Neural progenitor cell (in vitro differentiated cells): ENCODE measurements at regions not wholly inside any gene's neighbourhood (a gene's known extent, or its start where the extent isn't known, plus 50 kb on each side); places are given as distances from the start of the nearest gene placed in this dataset.

Experiments used
- DNase-seq: peaks from one replicate; pipeline ENCODE4 v3.0.0-alpha.2; 2016; ENCODE audit warnings: low spot score
- H2AFZ ChIP-seq: fragments of 200-600 bp; sonication (generic); replicated peaks from 2 replicates; pipeline ENCODE4 v1.6.1; 2016; ENCODE audit warnings: antibody characterized with exemption
- H3F3A ChIP-seq: fragments of 200-600 bp; sonication (generic); 2 replicates; pipeline ENCODE4 v1.6.1; 2016; ENCODE audit warnings: antibody characterized with exemption, low read depth
- H3K27ac ChIP-seq: fragments of 200-600 bp; sonication (generic); 2 replicates; pipeline ENCODE4 v1.5.1; 2016; ENCODE audit warnings: mild to moderate bottlenecking
- H3K27me3 ChIP-seq: fragments of 200-600 bp; sonication (generic); 2 replicates; pipeline ENCODE4 v1.6.1; 2016; ENCODE audit warnings: mild to moderate bottlenecking, moderate library complexity
- H3K36me3 ChIP-seq: fragments of 200-600 bp; sonication (generic); 2 replicates; pipeline ENCODE4 v1.5.1; 2016
- H3K4me1 ChIP-seq: fragments of 200-600 bp; sonication (generic); 2 replicates; pipeline ENCODE4 v1.6.1; 2016; ENCODE audit warnings: mixed run types
- H3K4me2 ChIP-seq: fragments of 200-600 bp; sonication (generic); 2 replicates; pipeline ENCODE4 v1.6.1; 2016
- H3K4me3 ChIP-seq: fragments of 200-600 bp; sonication (generic); 2 replicates; pipeline ENCODE4 v1.5.1; 2016
- H3K79me2 ChIP-seq: fragments of 200-600 bp; sonication (generic); 2 replicates; pipeline ENCODE4 v1.6.1; 2016; ENCODE audit warnings: low read depth
- H3K9ac ChIP-seq: fragments of 200-600 bp; sonication (generic); 2 replicates; pipeline ENCODE4 v1.6.1; 2016
- H3K9me3 ChIP-seq: fragments of 200-600 bp; sonication (generic); 2 replicates; pipeline ENCODE4 v1.5.1; 2016; ENCODE audit warnings: low read depth
- H4K20me1 ChIP-seq: fragments of 200-600 bp; sonication (generic); 2 replicates; pipeline ENCODE4 v1.6.1; 2016; ENCODE audit warnings: low read depth
- H3K27ac Mint-ChIP-seq: 3 replicates; pipeline ENCODE4 v1.8.0; 2021; ENCODE audit warnings: mixed read lengths
- H3K27me3 Mint-ChIP-seq: 2 replicates; pipeline ENCODE4 v1.8.0; 2022; ENCODE audit warnings: low read depth, mild to moderate bottlenecking, inconsistent platforms, moderate library complexity, mixed read lengths; ENCODE audit not compliant: insufficient read depth
- H3K36me3 Mint-ChIP-seq: 3 replicates; pipeline ENCODE4 v1.8.0; 2021; ENCODE audit warnings: mixed read lengths
- H3K4me1 Mint-ChIP-seq: 3 replicates; pipeline ENCODE4 v1.8.0; 2021; ENCODE audit warnings: mixed read lengths
- H3K4me3 Mint-ChIP-seq: 3 replicates; pipeline ENCODE4 v1.8.0; 2021; ENCODE audit warnings: mild to moderate bottlenecking, moderate library complexity, mixed read lengths
- H3K9me3 Mint-ChIP-seq: 3 replicates; pipeline ENCODE4 v1.8.0; 2020; ENCODE audit warnings: mixed read lengths
- EZH2 ChIP-seq: fragments of 200-600 bp; sonication (generic); IDR thresholded peaks from 2 replicates; pipeline ENCODE4 v1.6.1; 2017; ENCODE audit warnings: antibody characterized with exemption, mild to moderate bottlenecking, moderate library complexity
- EZH2phosphoT487 ChIP-seq: fragments of 200-600 bp; sonication (generic); IDR thresholded peaks from 2 replicates; pipeline ENCODE4 v1.6.1; 2017; ENCODE audit warnings: antibody characterized with exemption
- TF ChIP-seq, protein P1 (sequence below): fragments of 200-600 bp; sonication (generic); IDR thresholded peaks from 2 replicates; pipeline ENCODE4 v1.5.1; 2017; ENCODE audit warnings: antibody characterized with exemption, mild to moderate bottlenecking

DNA sequence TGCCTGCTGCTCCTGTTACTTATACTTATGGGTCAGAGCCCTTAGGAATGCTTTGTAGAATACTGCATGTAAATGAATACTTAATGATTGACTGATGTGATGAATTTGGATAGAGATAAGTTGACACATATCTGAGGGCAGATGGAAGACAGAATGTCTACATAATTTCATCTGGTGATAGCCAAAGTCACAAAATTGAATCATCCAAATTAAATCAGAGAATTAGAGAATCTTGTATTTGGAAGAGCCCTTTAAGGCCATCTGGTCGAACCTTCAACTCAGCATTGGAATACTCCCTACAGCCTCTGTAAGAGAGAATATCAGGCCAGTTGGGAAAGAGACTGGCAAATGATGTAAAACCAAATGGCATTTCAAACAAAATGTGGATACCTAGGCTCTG, 944.8 kb downstream of the RPA4 start:
- no peak overlapping the region for H3K4me3 ChIP-seq
- TF ChIP-seq, protein P1, sequence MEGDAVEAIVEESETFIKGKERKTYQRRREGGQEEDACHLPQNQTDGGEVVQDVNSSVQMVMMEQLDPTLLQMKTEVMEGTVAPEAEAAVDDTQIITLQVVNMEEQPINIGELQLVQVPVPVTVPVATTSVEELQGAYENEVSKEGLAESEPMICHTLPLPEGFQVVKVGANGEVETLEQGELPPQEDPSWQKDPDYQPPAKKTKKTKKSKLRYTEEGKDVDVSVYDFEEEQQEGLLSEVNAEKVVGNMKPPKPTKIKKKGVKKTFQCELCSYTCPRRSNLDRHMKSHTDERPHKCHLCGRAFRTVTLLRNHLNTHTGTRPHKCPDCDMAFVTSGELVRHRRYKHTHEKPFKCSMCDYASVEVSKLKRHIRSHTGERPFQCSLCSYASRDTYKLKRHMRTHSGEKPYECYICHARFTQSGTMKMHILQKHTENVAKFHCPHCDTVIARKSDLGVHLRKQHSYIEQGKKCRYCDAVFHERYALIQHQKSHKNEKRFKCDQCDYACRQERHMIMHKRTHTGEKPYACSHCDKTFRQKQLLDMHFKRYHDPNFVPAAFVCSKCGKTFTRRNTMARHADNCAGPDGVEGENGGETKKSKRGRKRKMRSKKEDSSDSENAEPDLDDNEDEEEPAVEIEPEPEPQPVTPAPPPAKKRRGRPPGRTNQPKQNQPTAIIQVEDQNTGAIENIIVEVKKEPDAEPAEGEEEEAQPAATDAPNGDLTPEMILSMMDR: no peak
- TF ChIP-seq EZH2phosphoT487 (no peak), EZH2 (no peak)
- H3K36me3 ChIP-seq: no peaks in the 10 kb centered on the region
- no peak overlapping the region for H3K27ac ChIP-seq
- Mint-ChIP-seq H3K27ac (no peak overlapping the region), H3K4me3 (no peak overlapping the region), H3K9me3 (peaks cover 2% of the 10 kb centered on the region), H3K27me3 (no peaks in the 10 kb centered on the region), H3K4me1 (no peaks in the 10 kb centered on the region), H3K36me3 (no peaks in the 10 kb centered on the region)
- no peak overlapping the region for H3K4me2 ChIP-seq
- no peaks in the 10 kb centered on the region for H3K4me1 ChIP-seq
- H3K79me2 ChIP-seq: no peaks in the 10 kb centered on the region
- no peaks in the 10 kb centered on the region for H3K9me3 ChIP-seq
- H3F3A ChIP-seq: no peaks in the 10 kb centered on the region
- no peak overlapping the region for H3K9ac ChIP-seq
- H3K27me3 ChIP-seq: no peaks in the 10 kb centered on the region
- no peak overlapping the region for H2AFZ ChIP-seq
- DNase-seq: no peak
- H4K20me1 ChIP-seq: no peaks in the 10 kb centered on the region

DNA sequence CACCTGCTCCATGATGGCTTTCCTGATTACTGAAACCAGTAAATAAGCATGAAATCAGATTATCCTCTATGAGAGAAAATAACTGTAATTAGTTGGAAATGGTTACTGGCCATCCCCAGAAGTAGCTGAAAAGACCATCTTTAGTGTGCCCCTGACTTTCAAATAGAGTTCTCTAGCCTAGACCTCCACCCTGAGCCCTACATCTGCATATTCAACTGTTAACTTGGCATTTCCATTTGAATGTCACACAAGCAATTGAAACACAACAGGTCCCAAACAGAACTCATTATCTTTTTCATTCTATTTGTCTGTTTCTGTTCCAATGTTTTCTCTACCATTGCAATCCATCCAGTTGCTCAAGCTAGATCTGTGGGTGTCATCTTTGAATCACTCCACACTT, 952.3 kb downstream of the RPA4 start:
- Mint-ChIP-seq H3K9me3 (peaks cover 2% of the 10 kb centered on the region), H3K4me3 (no peak overlapping the region), H3K36me3 (peaks cover 2% of the 10 kb centered on the region), H3K27me3 (no peaks in the 10 kb centered on the region), H3K27ac (no peak overlapping the region), H3K4me1 (peaks cover 4% of the 10 kb centered on the region)
- no peaks in the 10 kb centered on the region for H3K4me1 ChIP-seq
- no peaks in the 10 kb centered on the region for H4K20me1 ChIP-seq
- H3K9ac ChIP-seq: no peak overlapping the region
- TF ChIP-seq EZH2phosphoT487 (no peak), EZH2 (no peak)
- TF ChIP-seq, protein P1: no peak
- no peaks in the 10 kb centered on the region for H3K79me2 ChIP-seq
- H3K4me2 ChIP-seq: no peak overlapping the region
- no peaks in the 10 kb centered on the region for H3K27me3 ChIP-seq
- H2AFZ ChIP-seq: no peak overlapping the region
- no peak overlapping the region for H3K4me3 ChIP-seq
- no peaks in the 10 kb centered on the region for H3K36me3 ChIP-seq
- H3K9me3 ChIP-seq: no peaks in the 10 kb centered on the region
- no peaks in the 10 kb centered on the region for H3F3A ChIP-seq
- H3K27ac ChIP-seq: no peak overlapping the region
- no peak for DNase-seq

DNA sequence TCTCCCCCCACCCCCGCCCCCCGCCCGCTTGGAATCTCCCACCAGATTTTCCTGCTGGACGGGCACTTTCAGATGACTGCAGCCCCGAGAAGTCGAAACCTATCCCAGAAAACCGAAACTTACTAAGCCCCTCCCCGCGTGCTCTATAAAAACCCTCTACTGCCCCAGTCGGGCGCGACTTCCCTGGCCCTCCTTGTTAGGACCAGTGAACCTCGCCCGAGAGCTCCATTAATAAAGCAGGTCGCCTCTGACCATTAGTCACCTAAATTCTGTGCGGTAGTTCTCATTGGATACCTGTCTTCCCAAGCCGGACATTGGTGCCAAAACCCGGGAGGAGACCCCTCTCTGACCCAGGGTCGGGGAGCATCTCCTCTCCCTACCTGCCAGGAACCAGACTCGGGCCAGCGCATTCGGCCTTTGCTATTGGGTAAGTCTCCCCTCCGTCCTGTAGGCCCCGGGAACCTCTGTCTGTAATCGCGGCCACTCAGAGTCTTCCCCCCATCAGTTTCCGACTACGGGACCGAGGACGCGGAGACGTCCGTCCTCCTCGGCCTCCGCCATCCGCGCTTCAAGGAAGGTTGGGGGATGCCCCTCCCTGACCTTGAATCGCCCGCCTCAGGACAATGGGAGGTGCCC, 958.0 kb downstream of the RPA4 start:
- Histone ChIP-seq H3K4me2 (no peak overlapping the region), H3K27me3 (no peaks in the 10 kb centered on the region), H3K27ac (no peak overlapping the region), H3K9me3 (no peaks in the 10 kb centered on the region), H4K20me1 (no peaks in the 10 kb centered on the region), H3K79me2 (no peaks in the 10 kb centered on the region), H3F3A (no peaks in the 10 kb centered on the region), H3K9ac (no peak overlapping the region), H3K4me3 (no peak overlapping the region), H3K36me3 (no peaks in the 10 kb centered on the region), H3K4me1 (no peaks in the 10 kb centered on the region), H2AFZ (no peak overlapping the region)
- Mint-ChIP-seq H3K4me3 (no peak overlapping the region), H3K36me3 (peaks cover 19% of the 10 kb centered on the region), H3K9me3 (peaks cover 47% of the 10 kb centered on the region), H3K27ac (no peak overlapping the region), H3K27me3 (peaks cover 7% of the 10 kb centered on the region), H3K4me1 (peaks cover 2% of the 10 kb centered on the region)
- TF ChIP-seq EZH2: no peak
- TF ChIP-seq, protein P1: no peak
- no peak for TF ChIP-seq EZH2phosphoT487
- DNase-seq: no peak
